Panc1 (cell line): ENCODE measurements at regions not wholly inside any gene's neighbourhood (a gene's known extent, or its start where the extent isn't known, plus 50 kb on each side); places are given as distances from the start of the nearest gene placed in this dataset.

Experiments
- ATAC-seq: fragments of 200-7000 bp; cut with Tn5 transposase; 2 replicates; pipeline ENCODE4 v1.9.1; 2020; ENCODE audit warnings: mild to moderate bottlenecking, moderate library complexity
- BruUV-seq: library from RNA; stranded (reverse); fragments of 400-500 nt; replicated peaks from 2 replicates; lab custom pipeline; 2021; lab: Mats Ljungman, UMichigan
- CTCF ChIA-PET: fragments of 300-600 bp; sonication (Branson Sonifier 250); formaldehyde crosslinking; loops from one replicate; lab custom pipeline; 2022; ENCODE audit warnings: antibody characterized with exemption; lab: Charles Lee
- POLR2A ChIA-PET: fragments of 300-600 bp; sonication (Branson Sonifier 250); formaldehyde crosslinking; loops from one replicate; lab custom pipeline; 2022; ENCODE audit warnings: antibody characterized with exemption; lab: Charles Lee
- DNase-seq: peaks from one replicate; pipeline ENCODE4 v3.0.0-alpha.2; 2010; ENCODE audit warnings: low read depth, low spot score
- H3K27ac ChIP-seq: 2 replicates; pipeline ENCODE4 v1.5.1; 2011; ENCODE audit warnings: mild to moderate bottlenecking, low read length, inconsistent platforms
- H3K27me3 ChIP-seq: fragments of 200-500 bp; sonication (Bioruptor generic); 2 replicates; pipeline ENCODE4 v1.6.0; 2014; ENCODE audit warnings: low read length, inconsistent platforms; ENCODE audit not compliant: control insufficient read depth, insufficient read depth
- H3K36me3 ChIP-seq: fragments of 200-500 bp; sonication (Bioruptor generic); 2 replicates; pipeline ENCODE4 v1.5.1; 2014; ENCODE audit warnings: inconsistent platforms, mild to moderate bottlenecking, low read length, moderate library complexity; ENCODE audit not compliant: control insufficient read depth, insufficient read depth
- H3K4me1 ChIP-seq: 2 replicates; pipeline ENCODE4 v1.5.1; 2011; ENCODE audit warnings: inconsistent platforms, mild to moderate bottlenecking, low read length, moderate library complexity; ENCODE audit not compliant: control insufficient read depth, insufficient read depth
- H3K4me3 ChIP-seq, 2 experiments: 2 replicates each; pipeline ENCODE4 v1.5.1; 2011 to 2012; ENCODE audit warnings: low read depth in 2 of 2, low read length in 2 of 2, mild to moderate bottlenecking in 2 of 2, inconsistent platforms in 1 of 2, moderate library complexity in 1 of 2
- H3K9me3 ChIP-seq: fragments of 200-500 bp; sonication (Bioruptor generic); 2 replicates; pipeline ENCODE4 v1.5.1; 2014; ENCODE audit warnings: low read depth, mild to moderate bottlenecking, inconsistent platforms, low read length, moderate library complexity; ENCODE audit not compliant: control insufficient read depth, insufficient read depth
- CTCF ChIP-seq: fragments of 450-650 bp; IDR thresholded peaks from 2 replicates; pipeline ENCODE4 v1.5.1; 2017; ENCODE audit warnings: mild to moderate bottlenecking
- POLR2AphosphoS5 ChIP-seq: IDR thresholded peaks from 2 replicates; pipeline ENCODE4 v1.6.1; 2012; ENCODE audit warnings: mild to moderate bottlenecking, low read depth, low read length, moderate library complexity
- REST ChIP-seq, 2 experiments: IDR thresholded peaks; 2 replicates each; pipeline ENCODE4 v1.6.1; 2011 to 2012; ENCODE audit warnings: low read depth in 2 of 2, control low read depth in 1 of 2, low read length in 1 of 2, mild to moderate bottlenecking in 1 of 2, moderate library complexity in 1 of 2; ENCODE audit not compliant: insufficient read depth in 1 of 2
- SIN3A ChIP-seq: IDR thresholded peaks from 2 replicates; pipeline ENCODE4 v1.6.1; 2012; ENCODE audit warnings: low read depth, mild to moderate bottlenecking, low read length, moderate library complexity, borderline replicate concordance; ENCODE audit not compliant: insufficient read depth
- TCF7L2 ChIP-seq: IDR thresholded peaks from 2 replicates; pipeline ENCODE4 v1.6.1; 2011; ENCODE audit warnings: mild to moderate bottlenecking, low read depth, low read length, inconsistent platforms
- in situ Hi-C: cut with HindIII; loops from 2 replicates; pipeline ENCODE4 v1.10.0; 2016; ENCODE audit warnings: low sequenced_read_pairs, low pct_unique_long_range_greater_than_20kb
- intact Hi-C: fragments of 100-400 bp; cut with micrococcal nuclease; formaldehyde crosslinking; loops from one replicate; pipeline ENCODE4 v1.10.0; 2022; ENCODE audit not compliant: unreplicated experiment

GRCh38 chr1:5354681-5355080, 637.5 kb downstream of the NPHP4 start:
- in situ Hi-C loops (no loop called here), intact Hi-C loops (no loop called here)
- no TSS peak for BruUV-seq
- ATAC-seq (no peak), DNase-seq (no peak)
- Histone ChIP-seq H3K27ac (no peak overlapping the region), H3K4me1 (no peaks in the 10 kb centered on the region), H3K27me3 (no peaks in the 10 kb centered on the region), H3K4me3 (no peak overlapping the region), H3K9me3 (peaks cover 6% of the 10 kb centered on the region; the same call in 1 of the 2 replicates), H3K36me3 (no peaks in the 10 kb centered on the region)
- POLR2A ChIA-PET: no interaction called here
- TF ChIP-seq REST (IDR thresholded peaks at IDR 0.05; ENCODE audit: insufficient read depth in 1 of 2, low read depth in 2 of 2, low read length in 1 of 2): no peak
- TF ChIP-seq SIN3A: no peak
- no peak for TF ChIP-seq POLR2AphosphoS5
- no peak for TF ChIP-seq CTCF
- no peak for TF ChIP-seq TCF7L2
- CTCF ChIA-PET: no interaction called here

- H3K27ac ChIP-seq: no peak overlapping the region
- DNase-seq (no peak), ATAC-seq (no peak)
- CTCF ChIA-PET: no interaction called here
- intact Hi-C loops (no loop called here), in situ Hi-C loops (no loop called here)
- peaks cover 4% of the 10 kb centered on the region; the same call in 1 of the 2 replicates for H3K9me3 ChIP-seq
- POLR2A ChIA-PET: no interaction called here
- no peaks in the 10 kb centered on the region for H3K4me1 ChIP-seq
- no peak for TF ChIP-seq SIN3A
- TF ChIP-seq CTCF: no peak
- TF ChIP-seq REST (IDR thresholded peaks at IDR 0.05; ENCODE audit: insufficient read depth in 1 of 2, low read depth in 2 of 2, low read length in 1 of 2): no peak
- TF ChIP-seq POLR2AphosphoS5: no peak
- TF ChIP-seq TCF7L2: no peak
- H3K4me3 ChIP-seq: no peak overlapping the region
- BruUV-seq: no TSS peak
- H3K27me3 ChIP-seq: peaks cover 3% of the 10 kb centered on the region; the same call in 1 of the 2 replicates
- no peaks in the 10 kb centered on the region for H3K36me3 ChIP-seq
Observed at GRCh38 chr1:5351366-5351765, 640.9 kb downstream of the NPHP4 start.
